Liver (tissue), 8 donors: ENCODE measurements at regions not wholly inside any gene's neighbourhood (a gene's known extent, or its start where the extent isn't known, plus 50 kb on each side); places are given as distances from the start of the nearest gene placed in this dataset.

Experiments used
- DNase-seq: peaks from one replicate; pipeline ENCODE4 v3.0.0-alpha.2; 2017; ENCODE audit warnings: low spot score
- H3K27ac ChIP-seq, 2 donors: one replicate each; pipeline ENCODE4 v1.7.0; 2013; ENCODE audit warnings: inconsistent platforms in 2 of 2, low read length in 2 of 2, control low read depth in 1 of 2, low read depth in 1 of 2, mild to moderate bottlenecking in 1 of 2
- H3K27me3 ChIP-seq, 4 donors: one replicate each; pipeline versions ENCODE4 v1.6.1 to v1.7.0; 2013; ENCODE audit warnings: low read length in 3 of 4, inconsistent platforms in 1 of 4, mild to moderate bottlenecking in 1 of 4, moderate library complexity in 1 of 4; ENCODE audit not compliant: control insufficient read depth in 4 of 4, insufficient read depth in 4 of 4
- H3K36me3 ChIP-seq, 4 donors: one replicate each; pipeline versions ENCODE4 v1.6.1 to v1.7.0; 2013; ENCODE audit warnings: low read length in 3 of 4, mild to moderate bottlenecking in 3 of 4, low read depth in 1 of 4, moderate library complexity in 1 of 4; ENCODE audit not compliant: control insufficient read depth in 4 of 4, insufficient read depth in 3 of 4
- H3K4me1 ChIP-seq, 4 donors: one replicate each; pipeline versions ENCODE4 v1.6.1 to v1.7.0; 2013; ENCODE audit warnings: low read length in 3 of 4, mild to moderate bottlenecking in 3 of 4, moderate library complexity in 1 of 4; ENCODE audit not compliant: control insufficient read depth in 4 of 4, insufficient read depth in 4 of 4
- H3K4me3 ChIP-seq, 3 donors: one replicate each; pipeline versions ENCODE4 v1.6.1 to v1.7.0; 2013; ENCODE audit warnings: low read length in 3 of 3, control low read depth in 1 of 3, low read depth in 1 of 3, mild to moderate bottlenecking in 1 of 3
- H3K9ac ChIP-seq, 2 donors: one replicate each; pipeline ENCODE4 v1.7.0; 2013; ENCODE audit warnings: low read length in 2 of 2, mild to moderate bottlenecking in 2 of 2, moderate library complexity in 2 of 2, control low read depth in 1 of 2, low read depth in 1 of 2
- H3K9me3 ChIP-seq, 4 donors: one replicate each; pipeline versions ENCODE4 v1.6.1 to v1.7.0; 2013; ENCODE audit warnings: low read length in 3 of 4; ENCODE audit not compliant: control insufficient read depth in 4 of 4
- EGR1 ChIP-seq, 2 donors: IDR thresholded peaks; 2 replicates each; pipeline ENCODE4 v1.6.1; 2016 to 2018; ENCODE audit warnings: antibody characterized with exemption in 2 of 2, low read depth in 2 of 2
- FOXA1 ChIP-seq: IDR thresholded peaks from 2 replicates; pipeline ENCODE4 v1.6.1; 2016; ENCODE audit warnings: antibody characterized with exemption
- FOXA2 ChIP-seq: IDR thresholded peaks from 2 replicates; pipeline ENCODE4 v1.6.1; 2016; ENCODE audit warnings: antibody characterized with exemption
- GABPA ChIP-seq, 2 donors: IDR thresholded peaks in 1 of 2; conservative IDR thresholded peaks in 1 of 2; 2 replicates each; pipeline ENCODE4 v1.6.1; 2016; ENCODE audit warnings: antibody characterized with exemption in 2 of 2, mild to moderate bottlenecking in 1 of 2, moderate library complexity in 1 of 2
- HNF4A ChIP-seq, 2 donors: conservative IDR thresholded peaks; 2 replicates each; pipeline ENCODE4 v1.6.1; 2016; ENCODE audit warnings: antibody characterized with exemption in 2 of 2, mild to moderate bottlenecking in 2 of 2
- HNF4G ChIP-seq: IDR thresholded peaks from 2 replicates; pipeline ENCODE4 v1.6.1; 2016; ENCODE audit warnings: antibody characterized with exemption
- JUND ChIP-seq, 2 donors: IDR thresholded peaks; 2 replicates each; pipeline ENCODE4 v1.6.1; 2016; ENCODE audit warnings: antibody characterized with exemption in 2 of 2
- MAX ChIP-seq: IDR thresholded peaks from 2 replicates; pipeline ENCODE4 v1.6.1; 2016; ENCODE audit warnings: antibody characterized with exemption
- NR2F2 ChIP-seq: IDR thresholded peaks from 2 replicates; pipeline ENCODE4 v1.6.1; 2016; ENCODE audit warnings: antibody characterized with exemption
- RAD21 ChIP-seq, 2 donors: IDR thresholded peaks; 2 replicates each; pipeline ENCODE4 v1.6.1; 2016; ENCODE audit warnings: antibody characterized with exemption in 2 of 2, mild to moderate bottlenecking in 2 of 2
- RXRA ChIP-seq, 2 donors: IDR thresholded peaks; 2 replicates each; pipeline ENCODE4 v1.6.1; 2017 to 2018; ENCODE audit warnings: antibody characterized with exemption in 2 of 2, mild to moderate bottlenecking in 1 of 2
- SP1 ChIP-seq: IDR thresholded peaks from 2 replicates; pipeline ENCODE4 v1.6.1; 2018; ENCODE audit warnings: antibody characterized with exemption, mild to moderate bottlenecking
- TAF1 ChIP-seq: conservative IDR thresholded peaks from 2 replicates; pipeline ENCODE4 v1.6.1; 2016; ENCODE audit warnings: antibody characterized with exemption, mild to moderate bottlenecking
- YY1 ChIP-seq: IDR thresholded peaks from 2 replicates; pipeline ENCODE4 v1.6.1; 2016; ENCODE audit warnings: antibody characterized with exemption, mild to moderate bottlenecking
- ZBTB33 ChIP-seq: IDR thresholded peaks from 2 replicates; pipeline ENCODE4 v1.6.1; 2016; ENCODE audit warnings: antibody characterized with exemption
- WGBS: extraction: QIAGEN DNeasy Blood & Tissue Kit; methylation state at CpG from one replicate; pipeline ENCODE4 v1.1.7; 2013; 5-methylcytosine and 5-hydroxymethylcytosine counted together
- TF ChIP-seq, protein P1 (sequence below): IDR thresholded peaks from 2 replicates; pipeline ENCODE4 v1.6.1; 2016; ENCODE audit warnings: antibody characterized with exemption
- TF ChIP-seq, protein P2 (sequence below): fragments of 150-350 bp; IDR thresholded peaks from 2 replicates; pipeline ENCODE4 v1.5.1; 2017; ENCODE audit warnings: improper control_type of control experiment, low read depth, low read length; ENCODE audit not compliant: missing input control
- TF ChIP-seq, protein P3 (sequence below): IDR thresholded peaks from 2 replicates; pipeline ENCODE4 v1.6.1; 2016; ENCODE audit warnings: antibody characterized with exemption, mild to moderate bottlenecking
- donor health status: healthy.
- donor health status: healthy.
- donor health status: healthy.
- donor health status: healthy.
- donor health status: healthy.

DNA sequence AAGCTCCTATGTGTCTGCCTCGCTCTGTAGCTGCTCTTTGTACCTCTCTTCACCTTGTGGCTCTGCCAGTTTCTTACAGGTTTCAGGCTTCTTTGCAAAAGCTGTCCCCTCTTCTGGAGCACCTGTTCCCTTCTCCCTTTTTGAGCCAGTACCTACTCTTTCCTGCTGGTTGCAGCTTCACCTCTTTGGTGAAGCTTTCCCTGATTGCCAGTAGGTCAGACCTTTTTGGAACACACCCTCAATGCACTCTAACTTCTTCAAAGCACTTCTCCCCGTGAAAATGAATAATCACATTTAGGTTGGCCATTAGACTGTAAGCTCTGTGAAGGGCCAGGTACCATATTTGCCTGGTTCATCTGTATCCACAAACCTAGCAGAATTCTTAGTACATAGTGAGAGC is 60.3 kb downstream of the BHLHE40 start:
- no peaks in the 10 kb centered on the region for H3K27me3 ChIP-seq
- TF ChIP-seq NR2F2 (no peak), YY1 (no peak), MAX (no peak)
- TF ChIP-seq, protein P1, sequence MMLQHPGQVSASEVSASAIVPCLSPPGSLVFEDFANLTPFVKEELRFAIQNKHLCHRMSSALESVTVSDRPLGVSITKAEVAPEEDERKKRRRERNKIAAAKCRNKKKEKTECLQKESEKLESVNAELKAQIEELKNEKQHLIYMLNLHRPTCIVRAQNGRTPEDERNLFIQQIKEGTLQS: no peak
- H3K4me1 ChIP-seq: no peaks in the 10 kb centered on the region
- no peak overlapping the region for H3K9ac ChIP-seq
- WGBS: 89% methylated on average over 2 of the region's 2 CpGs
- no peak for DNase-seq
- no peak overlapping the region for H3K4me3 ChIP-seq
- H3K9me3 ChIP-seq: no peaks in the 10 kb centered on the region
- H3K36me3 ChIP-seq: no peaks in the 10 kb centered on the region
- no peak overlapping the region for H3K27ac ChIP-seq

DNA sequence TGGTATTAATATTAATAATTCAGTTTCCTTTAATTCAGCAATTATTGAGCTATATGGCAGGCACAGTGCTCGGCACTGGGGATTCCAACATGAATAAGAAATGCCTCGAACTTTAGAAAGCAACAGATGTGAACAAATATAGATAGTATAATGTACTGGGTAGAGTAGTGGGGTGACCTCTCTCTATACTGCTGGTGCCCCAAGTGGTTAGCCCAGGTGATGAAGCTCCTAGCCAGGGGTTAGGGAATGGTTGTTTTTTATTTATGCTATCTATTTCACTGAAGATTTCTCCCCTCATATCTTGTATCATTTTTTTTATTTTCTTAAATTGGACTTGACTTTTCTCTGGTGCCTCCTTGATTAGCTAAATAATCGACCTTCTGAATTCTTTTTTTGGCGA is 62.1 kb downstream of the BHLHE40 start:
- WGBS: 93% methylated on average over 4 of the region's 4 CpGs
- Histone ChIP-seq H3K9ac (no peak overlapping the region), H3K36me3 (no peaks in the 10 kb centered on the region), H3K27ac (no peak overlapping the region), H3K4me3 (no peak overlapping the region), H3K27me3 (no peaks in the 10 kb centered on the region), H3K9me3 (no peaks in the 10 kb centered on the region), H3K4me1 (no peaks in the 10 kb centered on the region)
- no peak for TF ChIP-seq YY1
- DNase-seq: no peak

DNA sequence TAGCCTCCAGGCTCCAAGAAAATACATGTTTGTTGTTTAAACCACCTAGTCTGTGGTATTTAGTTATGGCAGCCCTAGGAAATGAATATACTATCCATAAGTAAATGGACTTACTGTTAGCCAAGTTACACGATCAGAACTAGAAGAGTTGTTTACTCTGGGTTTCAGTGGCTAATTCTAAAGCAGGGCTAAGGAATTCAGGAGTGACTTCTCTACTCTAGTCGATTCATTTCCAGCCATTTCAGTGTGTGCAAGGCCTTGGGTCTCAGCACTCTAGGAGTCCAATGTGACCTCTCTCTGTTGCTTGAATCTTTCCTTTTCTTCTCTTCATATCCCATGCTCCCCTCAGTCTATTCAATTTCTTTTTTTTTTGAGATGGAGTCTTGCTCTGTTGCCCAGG is 66.7 kb downstream of the BHLHE40 start:
- Histone ChIP-seq H3K9me3 (no peaks in the 10 kb centered on the region), H3K4me3 (no peak overlapping the region), H3K27ac (no peak overlapping the region), H3K36me3 (no peaks in the 10 kb centered on the region), H3K4me1 (no peaks in the 10 kb centered on the region), H3K9ac (no peak overlapping the region), H3K27me3 (no peaks in the 10 kb centered on the region)
- DNase-seq: no peak
- WGBS: 85% methylated on average over 2 of the region's 2 CpGs
- TF ChIP-seq HNF4A (conservative IDR thresholded peaks at IDR 0.05): no peak
- no peak for TF ChIP-seq RAD21 (IDR thresholded peaks at IDR 0.05)
- TF ChIP-seq FOXA1: no peak
- TF ChIP-seq HNF4G: no peak
- no peak for TF ChIP-seq SP1
- TF ChIP-seq, protein P1: no peak
- TF ChIP-seq MAX: no peak
- TF ChIP-seq EGR1 (IDR thresholded peaks at IDR 0.05; ENCODE audit: low read depth in 2 of 2): no peak
- TF ChIP-seq, protein P2, sequence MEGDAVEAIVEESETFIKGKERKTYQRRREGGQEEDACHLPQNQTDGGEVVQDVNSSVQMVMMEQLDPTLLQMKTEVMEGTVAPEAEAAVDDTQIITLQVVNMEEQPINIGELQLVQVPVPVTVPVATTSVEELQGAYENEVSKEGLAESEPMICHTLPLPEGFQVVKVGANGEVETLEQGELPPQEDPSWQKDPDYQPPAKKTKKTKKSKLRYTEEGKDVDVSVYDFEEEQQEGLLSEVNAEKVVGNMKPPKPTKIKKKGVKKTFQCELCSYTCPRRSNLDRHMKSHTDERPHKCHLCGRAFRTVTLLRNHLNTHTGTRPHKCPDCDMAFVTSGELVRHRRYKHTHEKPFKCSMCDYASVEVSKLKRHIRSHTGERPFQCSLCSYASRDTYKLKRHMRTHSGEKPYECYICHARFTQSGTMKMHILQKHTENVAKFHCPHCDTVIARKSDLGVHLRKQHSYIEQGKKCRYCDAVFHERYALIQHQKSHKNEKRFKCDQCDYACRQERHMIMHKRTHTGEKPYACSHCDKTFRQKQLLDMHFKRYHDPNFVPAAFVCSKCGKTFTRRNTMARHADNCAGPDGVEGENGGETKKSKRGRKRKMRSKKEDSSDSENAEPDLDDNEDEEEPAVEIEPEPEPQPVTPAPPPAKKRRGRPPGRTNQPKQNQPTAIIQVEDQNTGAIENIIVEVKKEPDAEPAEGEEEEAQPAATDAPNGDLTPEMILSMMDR: no peak
- TF ChIP-seq JUND (IDR thresholded peaks at IDR 0.05): no peak
- no peak for TF ChIP-seq GABPA (IDR thresholded peaks at IDR 0.05 in 1 of 2, conservative IDR thresholded peaks at IDR 0.05 in 1 of 2)
- TF ChIP-seq YY1: no peak
- TF ChIP-seq, protein P3, sequence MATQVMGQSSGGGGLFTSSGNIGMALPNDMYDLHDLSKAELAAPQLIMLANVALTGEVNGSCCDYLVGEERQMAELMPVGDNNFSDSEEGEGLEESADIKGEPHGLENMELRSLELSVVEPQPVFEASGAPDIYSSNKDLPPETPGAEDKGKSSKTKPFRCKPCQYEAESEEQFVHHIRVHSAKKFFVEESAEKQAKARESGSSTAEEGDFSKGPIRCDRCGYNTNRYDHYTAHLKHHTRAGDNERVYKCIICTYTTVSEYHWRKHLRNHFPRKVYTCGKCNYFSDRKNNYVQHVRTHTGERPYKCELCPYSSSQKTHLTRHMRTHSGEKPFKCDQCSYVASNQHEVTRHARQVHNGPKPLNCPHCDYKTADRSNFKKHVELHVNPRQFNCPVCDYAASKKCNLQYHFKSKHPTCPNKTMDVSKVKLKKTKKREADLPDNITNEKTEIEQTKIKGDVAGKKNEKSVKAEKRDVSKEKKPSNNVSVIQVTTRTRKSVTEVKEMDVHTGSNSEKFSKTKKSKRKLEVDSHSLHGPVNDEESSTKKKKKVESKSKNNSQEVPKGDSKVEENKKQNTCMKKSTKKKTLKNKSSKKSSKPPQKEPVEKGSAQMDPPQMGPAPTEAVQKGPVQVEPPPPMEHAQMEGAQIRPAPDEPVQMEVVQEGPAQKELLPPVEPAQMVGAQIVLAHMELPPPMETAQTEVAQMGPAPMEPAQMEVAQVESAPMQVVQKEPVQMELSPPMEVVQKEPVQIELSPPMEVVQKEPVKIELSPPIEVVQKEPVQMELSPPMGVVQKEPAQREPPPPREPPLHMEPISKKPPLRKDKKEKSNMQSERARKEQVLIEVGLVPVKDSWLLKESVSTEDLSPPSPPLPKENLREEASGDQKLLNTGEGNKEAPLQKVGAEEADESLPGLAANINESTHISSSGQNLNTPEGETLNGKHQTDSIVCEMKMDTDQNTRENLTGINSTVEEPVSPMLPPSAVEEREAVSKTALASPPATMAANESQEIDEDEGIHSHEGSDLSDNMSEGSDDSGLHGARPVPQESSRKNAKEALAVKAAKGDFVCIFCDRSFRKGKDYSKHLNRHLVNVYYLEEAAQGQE: no peak
- TF ChIP-seq ZBTB33: no peak
- TF ChIP-seq TAF1: no peak
- TF ChIP-seq FOXA2: no peak
- TF ChIP-seq RXRA (IDR thresholded peaks at IDR 0.05): no peak
